22Rv1 (cell line): ENCODE measurements at regions not wholly inside any gene's neighbourhood (a gene's known extent, or its start where the extent isn't known, plus 50 kb on each side); places are given as distances from the start of the nearest gene placed in this dataset.

Source experiments
- CTCF ChIP-seq: fragments of 450-650 bp; IDR thresholded peaks from 2 replicates; pipeline ENCODE4 v1.5.1; 2017; ENCODE audit warnings: mild to moderate bottlenecking
- ZFX ChIP-seq: fragments of 450-650 bp; IDR thresholded peaks from 2 replicates; pipeline ENCODE4 v1.6.1; 2017; ENCODE audit warnings: antibody characterized with exemption, borderline replicate concordance

- TF ChIP-seq CTCF: no peak
- no peak for TF ChIP-seq ZFX
These were observed 475.9 kb upstream of the B3GAT1 start for GRCh38 chr11:134887896-134888295.
